ENCODE measurements at regions not wholly inside any gene's neighbourhood (a gene's known extent, or its start where the extent isn't known, plus 50 kb on each side); places are given as distances from the start of the nearest gene placed in this dataset.

DNA sequence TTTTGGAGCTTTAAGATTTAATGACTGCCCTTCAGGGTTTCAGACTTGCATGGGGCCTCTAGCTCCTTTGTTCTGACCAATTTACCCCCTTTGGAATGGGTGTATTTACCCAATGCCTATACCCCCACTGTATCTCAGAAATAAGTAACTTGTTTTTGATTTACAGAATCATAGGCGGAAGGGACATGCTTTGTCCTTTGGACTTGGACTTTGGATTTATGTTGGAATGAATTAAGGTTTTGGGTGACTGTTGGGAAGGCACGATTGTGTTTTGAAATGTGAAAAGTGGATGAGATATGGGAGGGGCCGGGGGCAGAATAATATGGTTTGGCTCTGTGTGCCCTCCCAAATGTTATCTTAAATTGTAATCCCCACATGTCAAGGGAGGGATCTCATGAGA, 1824.7 kb downstream of the PCDH7 start:
- TF ChIP-seq CTCF (conservative IDR thresholded peaks at IDR 0.05; ENCODE audit: low read length) = no peak
- no peak for TF ChIP-seq EZH2phosphoT487 (IDR thresholded peaks at IDR 0.05; ENCODE audit: borderline replicate concordance, low read depth, low read length)
